Transverse colon (tissue), 3 donors: ENCODE measurements at regions not wholly inside any gene's neighbourhood (a gene's known extent, or its start where the extent isn't known, plus 50 kb on each side); places are given as distances from the start of the nearest gene placed in this dataset.

ENCODE experiments used
- CTCF ChIP-seq, 5 experiments: fragments of 200-600 bp in 3 of 5; fragments of 450-650 bp in 2 of 5; sonication (generic) in 3 of 5; IDR thresholded peaks; 1 replicate in 2 of 5; 2 replicates in 3 of 5; pipeline ENCODE4 v1.5.1; 2016 to 2017; ENCODE audit warnings: antibody characterized with exemption in 5 of 5, inconsistent platforms in 3 of 5, mild to moderate bottlenecking in 2 of 5, moderate library complexity in 1 of 5
- EP300 ChIP-seq: sonication (generic); formaldehyde crosslinking; IDR thresholded peaks from one replicate; pipeline ENCODE4 v1.6.1; 2017; ENCODE audit warnings: antibody characterized with exemption, low read depth
- POLR2A ChIP-seq: fragments of 450-650 bp; IDR thresholded peaks from one replicate; pipeline ENCODE4 v1.6.1; 2016; ENCODE audit warnings: antibody characterized with exemption, mild to moderate bottlenecking, moderate library complexity

GRCh38 chr4:28879900-28880299 lies 1840.3 kb upstream of the PCDH7 start:
- TF ChIP-seq CTCF (IDR thresholded peaks at IDR 0.05), result no peak
- no peak for TF ChIP-seq EP300
- TF ChIP-seq POLR2A, result no peak
